H1 (cell line): ENCODE measurements at regions not wholly inside any gene's neighbourhood (a gene's known extent, or its start where the extent isn't known, plus 50 kb on each side); places are given as distances from the start of the nearest gene placed in this dataset.

ENCODE experiments used
- CTCF ChIA-PET: fragments of 300-600 bp; sonication (Branson Sonifier 250); formaldehyde crosslinking; loops from one replicate; lab custom pipeline; 2021; ENCODE audit not compliant: partially characterized antibody; lab: Charles Lee
- POLR2A ChIA-PET: fragments of 300-600 bp; sonication (Branson Sonifier 250); formaldehyde crosslinking; loops from one replicate; lab custom pipeline; 2021; ENCODE audit warnings: inconsistent platforms; ENCODE audit not compliant: partially characterized antibody; lab: Charles Lee
- DNase-seq, 2 experiments: peaks; one replicate each; pipeline versions ENCODE4 v3.0.0 to v3.0.0-alpha.2; 2010 to 2022; ENCODE audit warnings: low spot score in 2 of 2, low read depth in 1 of 2, mixed read lengths in 1 of 2
- FAIRE-seq: peaks from 2 replicates; lab custom pipeline; 2011; peaks lifted over from hg19 to GRCh38; lab: Jason Lieb, UNC
- H2AFZ ChIP-seq: 2 replicates; pipeline ENCODE4 v1.8.1; 2012; ENCODE audit warnings: low read length, inconsistent platforms
- H2AK5ac ChIP-seq: 2 replicates; pipeline ENCODE4 v1.6.1; 2013; ENCODE audit warnings: low read depth, low read length
- H2BK120ac ChIP-seq: replicated peaks from 2 replicates; pipeline ENCODE3; 2013; ENCODE audit warnings: low read depth, low read length, inconsistent platforms
- H2BK12ac ChIP-seq: 2 replicates; pipeline ENCODE4 v1.6.1; 2013; ENCODE audit warnings: low read depth, low read length
- H2BK15ac ChIP-seq: 2 replicates; pipeline ENCODE4 v1.6.1; 2013; ENCODE audit warnings: low read length
- H2BK20ac ChIP-seq: 2 replicates; pipeline ENCODE4 v1.6.1; 2013; ENCODE audit warnings: low read length
- H2BK5ac ChIP-seq: 2 replicates; pipeline ENCODE4 v1.6.1; 2013; ENCODE audit warnings: low read depth, low read length
- H3K14ac ChIP-seq: 2 replicates; pipeline ENCODE4 v1.6.1; 2013; ENCODE audit warnings: inconsistent platforms; ENCODE audit not compliant: insufficient read length
- H3K18ac ChIP-seq: 2 replicates; pipeline ENCODE4 v1.6.1; 2013; ENCODE audit warnings: low read length; ENCODE audit errors: extremely low read depth
- H3K23ac ChIP-seq: 2 replicates; pipeline ENCODE4 v1.6.1; 2013; ENCODE audit warnings: inconsistent platforms; ENCODE audit not compliant: insufficient read length
- H3K23me2 ChIP-seq: 2 replicates; pipeline ENCODE4 v1.6.1; 2013; ENCODE audit warnings: low read depth, low read length
- H3K27ac ChIP-seq: 2 replicates; pipeline ENCODE4 v1.6.1; 2011; ENCODE audit warnings: low read depth, low read length, inconsistent platforms
- H3K27me3 ChIP-seq, 4 experiments: replicated peaks in 1 of 4; 1 replicate in 1 of 4; 2 replicates in 3 of 4; pipeline versions ENCODE4 v1.6.1 to v1.8.1; 2011 to 2013; ENCODE audit warnings: low read length in 3 of 4, mild to moderate bottlenecking in 3 of 4, inconsistent platforms in 2 of 4, mixed read lengths in 2 of 4, moderate library complexity in 1 of 4; ENCODE audit not compliant: control insufficient read depth in 3 of 4, insufficient read depth in 3 of 4; ENCODE audit errors: extremely low read depth in 1 of 4
- H3K36me3 ChIP-seq, 4 experiments: 2 replicates each; pipeline versions ENCODE4 v1.6.1 to v1.8.1; 2011 to 2013; ENCODE audit warnings: mild to moderate bottlenecking in 4 of 4, low read length in 3 of 4, moderate library complexity in 2 of 4, control low read depth in 1 of 4, inconsistent platforms in 1 of 4; ENCODE audit not compliant: insufficient read depth in 4 of 4, control insufficient read depth in 2 of 4
- H3K4ac ChIP-seq: replicated peaks from 2 replicates; pipeline ENCODE3; 2013; ENCODE audit warnings: low read length, low read depth, mixed read lengths, inconsistent platforms; ENCODE audit not compliant: insufficient read length
- H3K4me1 ChIP-seq, 4 experiments: replicated peaks in 1 of 4; 1 replicate in 1 of 4; 2 replicates in 3 of 4; pipeline versions ENCODE4 v1.6.1 to v1.8.1; 2011 to 2013; ENCODE audit warnings: low read length in 3 of 4, inconsistent platforms in 2 of 4, mixed read lengths in 1 of 4; ENCODE audit not compliant: insufficient read depth in 4 of 4, control insufficient read depth in 3 of 4
- H3K4me2 ChIP-seq, 2 experiments: 2 replicates each; pipeline versions ENCODE4 v1.6.1 to v1.8.1; 2011 to 2013; ENCODE audit warnings: low read depth in 2 of 2, low read length in 2 of 2, control low read depth in 1 of 2, inconsistent platforms in 1 of 2, mild to moderate bottlenecking in 1 of 2; ENCODE audit not compliant: insufficient read depth in 1 of 2
- H3K4me3 ChIP-seq, 4 experiments: fragments of 200-600, 300-600 bp in 1 of 4; sonication (generic), shearing (Covaris generic), sonication (Bioruptor Twin) in 1 of 4; 2 replicates each; pipeline versions ENCODE4 v1.5.1 to v1.8.1; 2011 to 2016; ENCODE audit warnings: low read length in 4 of 4, low read depth in 3 of 4, control low read depth in 2 of 4, inconsistent platforms in 2 of 4, mild to moderate bottlenecking in 2 of 4, mixed read lengths in 1 of 4, moderate library complexity in 1 of 4; ENCODE audit not compliant: insufficient read depth in 2 of 4; ENCODE audit errors: extremely low read depth in 1 of 4
- H3K56ac ChIP-seq: replicated peaks from 2 replicates; pipeline ENCODE3; 2013; ENCODE audit warnings: low read depth, mild to moderate bottlenecking, mixed read lengths, low read length, inconsistent platforms; ENCODE audit not compliant: insufficient read length
- H3K79me1 ChIP-seq: 2 replicates; pipeline ENCODE4 v1.6.1; 2013; ENCODE audit warnings: low read depth, low read length, control low read depth
- H3K79me2 ChIP-seq, 2 experiments: 2 replicates each; pipeline versions ENCODE4 v1.6.1 to v1.8.1; 2012 to 2013; ENCODE audit warnings: low read length in 2 of 2, mild to moderate bottlenecking in 2 of 2, inconsistent platforms in 1 of 2; ENCODE audit not compliant: insufficient read depth in 2 of 2, control insufficient read depth in 1 of 2
- H3K9ac ChIP-seq, 4 experiments: replicated peaks in 1 of 4; 1 replicate in 1 of 4; 2 replicates in 3 of 4; pipeline versions ENCODE4 v1.6.1 to v1.8.1; 2011 to 2013; ENCODE audit warnings: low read depth in 3 of 4, low read length in 3 of 4, control low read depth in 2 of 4, mild to moderate bottlenecking in 2 of 4, moderate library complexity in 2 of 4, inconsistent platforms in 1 of 4; ENCODE audit errors: extremely low read depth in 1 of 4
- H3K9me3 ChIP-seq, 2 experiments: 2 replicates each; pipeline versions ENCODE4 v1.6.1 to v1.8.1; 2012 to 2013; ENCODE audit warnings: mild to moderate bottlenecking in 2 of 2, moderate library complexity in 2 of 2, control low read depth in 1 of 2, inconsistent platforms in 1 of 2, low read depth in 1 of 2, low read length in 1 of 2, mixed read lengths in 1 of 2; ENCODE audit not compliant: insufficient read depth in 2 of 2
- H4K20me1 ChIP-seq, 2 experiments: replicated peaks in 1 of 2; 2 replicates each; pipeline versions ENCODE3 to v1.8.1; 2011 to 2013; ENCODE audit warnings: inconsistent platforms in 2 of 2, low read length in 2 of 2, mild to moderate bottlenecking in 1 of 2; ENCODE audit not compliant: insufficient read depth in 2 of 2, control insufficient read depth in 1 of 2
- H4K5ac ChIP-seq: 2 replicates; pipeline ENCODE4 v1.6.1; 2013; ENCODE audit warnings: low read length, low read depth, mixed read lengths, inconsistent platforms; ENCODE audit not compliant: insufficient read length
- H4K8ac ChIP-seq: 2 replicates; pipeline ENCODE4 v1.8.0; 2013; ENCODE audit warnings: mild to moderate bottlenecking, moderate library complexity, low read length, inconsistent platforms; ENCODE audit not compliant: insufficient read depth; ENCODE audit errors: extremely low read depth
- H4K91ac ChIP-seq: replicated peaks from 2 replicates; pipeline ENCODE3; 2013; ENCODE audit warnings: low read length, mixed read lengths, inconsistent platforms; ENCODE audit not compliant: insufficient read length
- CBX5 ChIP-seq: fragments of 300-800, 300-1000 bp; sonication (generic); IDR thresholded peaks from 2 replicates; pipeline ENCODE4 v1.7.1; 2016; ENCODE audit warnings: antibody characterized with exemption, low read length, low read depth
- EP300 ChIP-seq, 2 experiments: IDR thresholded peaks; 1 replicate in 1 of 2; 2 replicates in 1 of 2; pipeline ENCODE4 v1.6.1; 2011 to 2012; ENCODE audit warnings: low read depth in 2 of 2, low read length in 2 of 2, mild to moderate bottlenecking in 2 of 2, borderline replicate concordance in 1 of 2, inconsistent platforms in 1 of 2, moderate library complexity in 1 of 2
- FOSL1 ChIP-seq: IDR thresholded peaks from 2 replicates; pipeline ENCODE4 v1.6.1; 2011; ENCODE audit warnings: mild to moderate bottlenecking, low read depth, low read length, moderate library complexity; ENCODE audit not compliant: insufficient read depth
- KDM5A ChIP-seq: fragments of 200-600 bp; IDR thresholded peaks from 2 replicates; pipeline ENCODE4 v1.7.1; 2012; ENCODE audit warnings: mild to moderate bottlenecking, low read length, inconsistent platforms, mixed read lengths
- POU5F1 ChIP-seq: IDR thresholded peaks from 2 replicates; pipeline ENCODE4 v1.6.1; 2011; ENCODE audit warnings: low read depth, mild to moderate bottlenecking, low read length, moderate library complexity
- SIN3A ChIP-seq, 2 experiments: IDR thresholded peaks in 1 of 2; conservative IDR thresholded peaks in 1 of 2; 2 replicates each; pipeline ENCODE4 v1.6.1; 2011 to 2012; ENCODE audit warnings: low read length in 2 of 2, improper control_type of control experiment in 1 of 2, low read depth in 1 of 2, mild to moderate bottlenecking in 1 of 2
- SP1 ChIP-seq: IDR thresholded peaks from 2 replicates; pipeline ENCODE4 v1.6.1; 2011; ENCODE audit warnings: low read depth, low read length
- TAF7 ChIP-seq: optimal IDR thresholded peaks from 2 replicates; pipeline ENCODE3; 2011; ENCODE audit warnings: low read depth, mild to moderate bottlenecking, inconsistent platforms, low read length, moderate library complexity, borderline replicate concordance
- TBP ChIP-seq: IDR thresholded peaks from 2 replicates; pipeline ENCODE4 v1.6.1; 2011; ENCODE audit warnings: low read depth, low read length, improper control_type of control experiment
- TEAD4 ChIP-seq: IDR thresholded peaks from 2 replicates; pipeline ENCODE4 v1.6.1; 2012; ENCODE audit warnings: low read depth, low read length, inconsistent platforms, mixed read lengths
- WGBS, 2 experiments: shearing (Covaris generic) in 1 of 2; methylation state at CpG; one replicate each; pipeline versions ENCODE4 v1.1.6 to v1.1.7; 2013 to 2015; ENCODE audit warnings: low lambda C conversion rate in 2 of 2, mixed read lengths in 2 of 2, inconsistent platforms in 1 of 2, low coverage in 1 of 2, missing lambda C conversion rate in 1 of 2; ENCODE audit not compliant: insufficient replicate concordance in 2 of 2, insufficient coverage in 1 of 2, insufficient read length in 1 of 2; ENCODE audit errors: extremely low coverage in 1 of 2, missing lambda C conversion rate in 1 of 2; 5-methylcytosine and 5-hydroxymethylcytosine counted together

DNA sequence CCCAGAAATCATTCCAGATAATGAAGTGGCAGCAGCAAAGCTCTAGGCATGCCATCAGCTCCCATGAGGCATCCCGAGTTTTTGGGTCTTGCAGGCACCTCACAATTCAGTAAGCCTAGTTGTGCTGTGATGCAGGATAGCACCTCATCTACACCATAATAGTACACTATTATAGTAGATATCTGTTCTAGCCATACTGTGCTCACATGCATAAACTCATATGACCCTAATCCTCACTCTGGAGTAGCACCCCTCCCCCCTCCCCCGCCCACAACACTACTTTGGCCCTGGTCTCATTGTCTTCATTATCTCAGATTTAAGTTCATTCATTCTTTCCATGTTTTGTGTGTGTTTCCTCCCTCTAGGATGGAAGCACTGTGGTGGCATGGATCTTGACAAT is 102.5 kb upstream of the PITX1 start:
- no peak overlapping the region for H3K4ac ChIP-seq

More for the DNA sequence above, 102.5 kb upstream of the PITX1 start:
- H3K23me2 ChIP-seq, result 0 out of 2 replicates have a peak, but pooled peaks cover 2% of the 10 kb centered on the region
- no peak overlapping the region for H2BK20ac ChIP-seq
- no peak for DNase-seq
- TF ChIP-seq SIN3A (conservative IDR thresholded peaks at IDR 0.05 in 1 of 2, IDR thresholded peaks at IDR 0.05 in 1 of 2; ENCODE audit: low read depth in 1 of 2, low read length in 2 of 2) (no peak), FOSL1 (no peak), EP300 (IDR thresholded peaks at IDR 0.05; ENCODE audit: borderline replicate concordance in 1 of 2, low read depth in 2 of 2, low read length in 2 of 2) (no peak), SP1 (no peak), TEAD4 (no peak), CBX5 (no peak), KDM5A (no peak), TAF7 (no peak), POU5F1 (no peak), TBP (no peak)
- no peaks in the 10 kb centered on the region for H3K9me3 ChIP-seq
- no peak overlapping the region for H2BK5ac ChIP-seq
- H3K79me1 ChIP-seq, result no peaks in the 10 kb centered on the region
- no peak overlapping the region for H2AFZ ChIP-seq
- no peak overlapping the region for H3K14ac ChIP-seq
- no peak overlapping the region for H3K56ac ChIP-seq
- H3K36me3 ChIP-seq, result no peaks in the 10 kb centered on the region
- no peak overlapping the region for H3K18ac ChIP-seq
- no peak overlapping the region for H4K8ac ChIP-seq
- H3K9ac ChIP-seq, result no peak overlapping the region
- no peak overlapping the region for H4K5ac ChIP-seq
- H2AK5ac ChIP-seq, result no peak overlapping the region
- H2BK12ac ChIP-seq, result no peak overlapping the region
- 93% methylated on average over 2 of the region's 2 CpGs; no CpG with 5 or more reads in 1 of the 2 experiments for WGBS, 2 experiments
- H3K4me2 ChIP-seq, result no peak overlapping the region
- H3K27me3 ChIP-seq, result no peaks in the 10 kb centered on the region; a peak in 2 of 7 replicates
- FAIRE-seq, result no peak
- no peak overlapping the region for H3K27ac ChIP-seq
- ChIA-PET CTCF (interaction anchor here (0.7 kb wide), 1 partner anchor 13 kb away, joined by 3 read pairs; no protein-coding TSS in a partner anchor), POLR2A (interaction anchor here (1.0 kb wide), 1 partner anchor 30 kb away, joined by 4 read pairs; no protein-coding TSS in a partner anchor)
- H3K79me2 ChIP-seq, result no peaks in the 10 kb centered on the region
- H3K4me1 ChIP-seq, result no peaks in the 10 kb centered on the region
- H2BK15ac ChIP-seq, result no peak overlapping the region
- H4K20me1 ChIP-seq, result no peaks in the 10 kb centered on the region
- no peak overlapping the region for H4K91ac ChIP-seq
- no peak overlapping the region for H2BK120ac ChIP-seq
- H3K4me3 ChIP-seq, result no peak overlapping the region
- H3K23ac ChIP-seq, result no peak overlapping the region
